H1 (cell line): ENCODE measurements at regions not wholly inside any gene's neighbourhood (a gene's known extent, or its start where the extent isn't known, plus 50 kb on each side); places are given as distances from the start of the nearest gene placed in this dataset.
A peak's percentile ranks its signal among the peaks of the same experiment; 100 is the strongest.

ENCODE experiments used
- CTCF ChIA-PET: fragments of 300-600 bp; sonication (Branson Sonifier 250); formaldehyde crosslinking; loops from one replicate; lab custom pipeline; 2021; ENCODE audit not compliant: partially characterized antibody; lab: Charles Lee
- POLR2A ChIA-PET: fragments of 300-600 bp; sonication (Branson Sonifier 250); formaldehyde crosslinking; loops from one replicate; lab custom pipeline; 2021; ENCODE audit warnings: inconsistent platforms; ENCODE audit not compliant: partially characterized antibody; lab: Charles Lee
- DNase-seq, 2 experiments: peaks; one replicate each; pipeline versions ENCODE4 v3.0.0 to v3.0.0-alpha.2; 2010 to 2022; ENCODE audit warnings: low spot score in 2 of 2, low read depth in 1 of 2, mixed read lengths in 1 of 2
- FAIRE-seq: peaks from 2 replicates; lab custom pipeline; 2011; peaks lifted over from hg19 to GRCh38; lab: Jason Lieb, UNC
- H2AFZ ChIP-seq: 2 replicates; pipeline ENCODE4 v1.8.1; 2012; ENCODE audit warnings: low read length, inconsistent platforms
- H2AK5ac ChIP-seq: 2 replicates; pipeline ENCODE4 v1.6.1; 2013; ENCODE audit warnings: low read depth, low read length
- H2BK120ac ChIP-seq: replicated peaks from 2 replicates; pipeline ENCODE3; 2013; ENCODE audit warnings: low read depth, low read length, inconsistent platforms
- H2BK12ac ChIP-seq: 2 replicates; pipeline ENCODE4 v1.6.1; 2013; ENCODE audit warnings: low read depth, low read length
- H2BK15ac ChIP-seq: 2 replicates; pipeline ENCODE4 v1.6.1; 2013; ENCODE audit warnings: low read length
- H2BK20ac ChIP-seq: 2 replicates; pipeline ENCODE4 v1.6.1; 2013; ENCODE audit warnings: low read length
- H2BK5ac ChIP-seq: 2 replicates; pipeline ENCODE4 v1.6.1; 2013; ENCODE audit warnings: low read depth, low read length
- H3K14ac ChIP-seq: 2 replicates; pipeline ENCODE4 v1.6.1; 2013; ENCODE audit warnings: inconsistent platforms; ENCODE audit not compliant: insufficient read length
- H3K18ac ChIP-seq: 2 replicates; pipeline ENCODE4 v1.6.1; 2013; ENCODE audit warnings: low read length; ENCODE audit errors: extremely low read depth
- H3K23ac ChIP-seq: 2 replicates; pipeline ENCODE4 v1.6.1; 2013; ENCODE audit warnings: inconsistent platforms; ENCODE audit not compliant: insufficient read length
- H3K23me2 ChIP-seq: 2 replicates; pipeline ENCODE4 v1.6.1; 2013; ENCODE audit warnings: low read depth, low read length
- H3K27ac ChIP-seq: 2 replicates; pipeline ENCODE4 v1.6.1; 2011; ENCODE audit warnings: low read depth, low read length, inconsistent platforms
- H3K27me3 ChIP-seq, 4 experiments: replicated peaks in 1 of 4; 1 replicate in 1 of 4; 2 replicates in 3 of 4; pipeline versions ENCODE4 v1.6.1 to v1.8.1; 2011 to 2013; ENCODE audit warnings: low read length in 3 of 4, mild to moderate bottlenecking in 3 of 4, inconsistent platforms in 2 of 4, mixed read lengths in 2 of 4, moderate library complexity in 1 of 4; ENCODE audit not compliant: control insufficient read depth in 3 of 4, insufficient read depth in 3 of 4; ENCODE audit errors: extremely low read depth in 1 of 4
- H3K36me3 ChIP-seq, 4 experiments: 2 replicates each; pipeline versions ENCODE4 v1.6.1 to v1.8.1; 2011 to 2013; ENCODE audit warnings: mild to moderate bottlenecking in 4 of 4, low read length in 3 of 4, moderate library complexity in 2 of 4, control low read depth in 1 of 4, inconsistent platforms in 1 of 4; ENCODE audit not compliant: insufficient read depth in 4 of 4, control insufficient read depth in 2 of 4
- H3K4ac ChIP-seq: replicated peaks from 2 replicates; pipeline ENCODE3; 2013; ENCODE audit warnings: low read length, low read depth, mixed read lengths, inconsistent platforms; ENCODE audit not compliant: insufficient read length
- H3K4me1 ChIP-seq, 4 experiments: replicated peaks in 1 of 4; 1 replicate in 1 of 4; 2 replicates in 3 of 4; pipeline versions ENCODE4 v1.6.1 to v1.8.1; 2011 to 2013; ENCODE audit warnings: low read length in 3 of 4, inconsistent platforms in 2 of 4, mixed read lengths in 1 of 4; ENCODE audit not compliant: insufficient read depth in 4 of 4, control insufficient read depth in 3 of 4
- H3K4me2 ChIP-seq, 2 experiments: 2 replicates each; pipeline versions ENCODE4 v1.6.1 to v1.8.1; 2011 to 2013; ENCODE audit warnings: low read depth in 2 of 2, low read length in 2 of 2, control low read depth in 1 of 2, inconsistent platforms in 1 of 2, mild to moderate bottlenecking in 1 of 2; ENCODE audit not compliant: insufficient read depth in 1 of 2
- H3K4me3 ChIP-seq, 4 experiments: fragments of 200-600, 300-600 bp in 1 of 4; sonication (generic), shearing (Covaris generic), sonication (Bioruptor Twin) in 1 of 4; 2 replicates each; pipeline versions ENCODE4 v1.5.1 to v1.8.1; 2011 to 2016; ENCODE audit warnings: low read length in 4 of 4, low read depth in 3 of 4, control low read depth in 2 of 4, inconsistent platforms in 2 of 4, mild to moderate bottlenecking in 2 of 4, mixed read lengths in 1 of 4, moderate library complexity in 1 of 4; ENCODE audit not compliant: insufficient read depth in 2 of 4; ENCODE audit errors: extremely low read depth in 1 of 4
- H3K56ac ChIP-seq: replicated peaks from 2 replicates; pipeline ENCODE3; 2013; ENCODE audit warnings: low read depth, mild to moderate bottlenecking, mixed read lengths, low read length, inconsistent platforms; ENCODE audit not compliant: insufficient read length
- H3K79me1 ChIP-seq: 2 replicates; pipeline ENCODE4 v1.6.1; 2013; ENCODE audit warnings: low read depth, low read length, control low read depth
- H3K79me2 ChIP-seq, 2 experiments: 2 replicates each; pipeline versions ENCODE4 v1.6.1 to v1.8.1; 2012 to 2013; ENCODE audit warnings: low read length in 2 of 2, mild to moderate bottlenecking in 2 of 2, inconsistent platforms in 1 of 2; ENCODE audit not compliant: insufficient read depth in 2 of 2, control insufficient read depth in 1 of 2
- H3K9ac ChIP-seq, 4 experiments: replicated peaks in 1 of 4; 1 replicate in 1 of 4; 2 replicates in 3 of 4; pipeline versions ENCODE4 v1.6.1 to v1.8.1; 2011 to 2013; ENCODE audit warnings: low read depth in 3 of 4, low read length in 3 of 4, control low read depth in 2 of 4, mild to moderate bottlenecking in 2 of 4, moderate library complexity in 2 of 4, inconsistent platforms in 1 of 4; ENCODE audit errors: extremely low read depth in 1 of 4
- H3K9me3 ChIP-seq, 2 experiments: 2 replicates each; pipeline versions ENCODE4 v1.6.1 to v1.8.1; 2012 to 2013; ENCODE audit warnings: mild to moderate bottlenecking in 2 of 2, moderate library complexity in 2 of 2, control low read depth in 1 of 2, inconsistent platforms in 1 of 2, low read depth in 1 of 2, low read length in 1 of 2, mixed read lengths in 1 of 2; ENCODE audit not compliant: insufficient read depth in 2 of 2
- H4K20me1 ChIP-seq, 2 experiments: replicated peaks in 1 of 2; 2 replicates each; pipeline versions ENCODE3 to v1.8.1; 2011 to 2013; ENCODE audit warnings: inconsistent platforms in 2 of 2, low read length in 2 of 2, mild to moderate bottlenecking in 1 of 2; ENCODE audit not compliant: insufficient read depth in 2 of 2, control insufficient read depth in 1 of 2
- H4K5ac ChIP-seq: 2 replicates; pipeline ENCODE4 v1.6.1; 2013; ENCODE audit warnings: low read length, low read depth, mixed read lengths, inconsistent platforms; ENCODE audit not compliant: insufficient read length
- H4K8ac ChIP-seq: 2 replicates; pipeline ENCODE4 v1.8.0; 2013; ENCODE audit warnings: mild to moderate bottlenecking, moderate library complexity, low read length, inconsistent platforms; ENCODE audit not compliant: insufficient read depth; ENCODE audit errors: extremely low read depth
- H4K91ac ChIP-seq: replicated peaks from 2 replicates; pipeline ENCODE3; 2013; ENCODE audit warnings: low read length, mixed read lengths, inconsistent platforms; ENCODE audit not compliant: insufficient read length
- CBX8 ChIP-seq: fragments of 300-800, 300-1000 bp; sonication (generic); IDR thresholded peaks from 2 replicates; pipeline ENCODE4 v1.7.1; 2016; ENCODE audit warnings: low read depth, low read length, borderline replicate concordance
- FOSL1 ChIP-seq: IDR thresholded peaks from 2 replicates; pipeline ENCODE4 v1.6.1; 2011; ENCODE audit warnings: mild to moderate bottlenecking, low read depth, low read length, moderate library complexity; ENCODE audit not compliant: insufficient read depth
- JUN ChIP-seq: IDR thresholded peaks from 2 replicates; pipeline ENCODE4 v1.6.1; 2011; ENCODE audit warnings: low read depth, mild to moderate bottlenecking, improper control_type of control experiment, low read length
- RXRA ChIP-seq: IDR thresholded peaks from 2 replicates; pipeline ENCODE4 v1.6.1; 2011; ENCODE audit warnings: low read depth, mild to moderate bottlenecking, low read length, moderate library complexity; ENCODE audit not compliant: insufficient read depth
- TEAD4 ChIP-seq: IDR thresholded peaks from 2 replicates; pipeline ENCODE4 v1.6.1; 2012; ENCODE audit warnings: low read depth, low read length, inconsistent platforms, mixed read lengths
- YY1 ChIP-seq: IDR thresholded peaks from 2 replicates; pipeline ENCODE4 v1.6.1; 2011; ENCODE audit warnings: low read depth, mild to moderate bottlenecking, low read length
- WGBS, 2 experiments: shearing (Covaris generic) in 1 of 2; methylation state at CpG; one replicate each; pipeline versions ENCODE4 v1.1.6 to v1.1.7; 2013 to 2015; ENCODE audit warnings: low lambda C conversion rate in 2 of 2, mixed read lengths in 2 of 2, inconsistent platforms in 1 of 2, low coverage in 1 of 2, missing lambda C conversion rate in 1 of 2; ENCODE audit not compliant: insufficient replicate concordance in 2 of 2, insufficient coverage in 1 of 2, insufficient read length in 1 of 2; ENCODE audit errors: extremely low coverage in 1 of 2, missing lambda C conversion rate in 1 of 2; 5-methylcytosine and 5-hydroxymethylcytosine counted together

DNA sequence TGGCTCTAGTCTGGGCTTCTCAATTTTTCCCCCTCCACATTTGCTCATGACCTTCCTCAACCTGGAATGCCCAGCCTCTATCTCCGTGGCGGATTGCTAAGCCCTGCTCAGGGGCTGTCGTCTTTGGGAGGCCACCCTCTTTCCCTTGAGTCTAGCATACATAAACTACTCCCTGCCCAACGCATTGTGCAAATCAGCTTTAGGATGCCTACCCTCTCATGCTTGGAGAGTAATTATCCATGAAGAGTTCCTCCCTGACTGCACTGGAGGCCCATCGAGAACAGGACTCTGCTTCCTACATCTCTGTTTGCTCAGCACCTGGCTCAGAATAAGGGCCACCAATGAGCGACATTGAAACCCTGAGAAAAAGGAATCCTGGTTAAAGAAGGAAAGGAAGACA, 53.7 kb upstream of the NPAS2 start:
- H2AK5ac ChIP-seq: no peak overlapping the region
- no peak overlapping the region for H3K4me3 ChIP-seq
- no peaks in the 10 kb centered on the region for H3K36me3 ChIP-seq
- ChIA-PET POLR2A (no interaction called here), CTCF (no interaction called here)
- no peak overlapping the region for H2BK12ac ChIP-seq
- H3K79me1 ChIP-seq: no peaks in the 10 kb centered on the region
- H3K4ac ChIP-seq: no peak overlapping the region
- no peak overlapping the region for H4K8ac ChIP-seq
- no peak overlapping the region for H2BK20ac ChIP-seq
- DNase-seq (no peak), FAIRE-seq (no peak)
- no peak overlapping the region for H3K14ac ChIP-seq
- H4K91ac ChIP-seq: no peak overlapping the region
- 0 out of 2 replicates have a peak overlapping the region, but pooled peaks have one; percentile 21 for H2AFZ ChIP-seq
- no peak overlapping the region for H2BK5ac ChIP-seq
- H3K4me1 ChIP-seq: no peaks in the 10 kb centered on the region
- H4K20me1 ChIP-seq: no peaks in the 10 kb centered on the region
- H2BK15ac ChIP-seq: no peak overlapping the region
- no peaks in the 10 kb centered on the region for H3K27me3 ChIP-seq
- H3K56ac ChIP-seq: no peak overlapping the region
- no peaks in the 10 kb centered on the region for H3K23me2 ChIP-seq
- no peak overlapping the region for H3K18ac ChIP-seq
- no peak overlapping the region for H3K9ac ChIP-seq
- 85% methylated on average over 6 of the region's 6 CpGs; no CpG with 5 or more reads in 1 of the 2 experiments for WGBS, 2 experiments
- H3K9me3 ChIP-seq: no peaks in the 10 kb centered on the region
- H4K5ac ChIP-seq: no peak overlapping the region
- no peak overlapping the region for H2BK120ac ChIP-seq
- no peak overlapping the region for H3K27ac ChIP-seq
- no peaks in the 10 kb centered on the region for H3K79me2 ChIP-seq
- no peak overlapping the region for H3K23ac ChIP-seq
- no peak overlapping the region for H3K4me2 ChIP-seq
- no peak for TF ChIP-seq RXRA
- no peak for TF ChIP-seq YY1
- no peak for TF ChIP-seq CBX8
- no peak for TF ChIP-seq TEAD4
- TF ChIP-seq FOSL1: no peak
- no peak for TF ChIP-seq JUN
